NOMO-1 treated with dmso at 0.1 percent for 144 hours (cell line): ENCODE measurements at regions not wholly inside any gene's neighbourhood (a gene's known extent, or its start where the extent isn't known, plus 50 kb on each side); places are given as distances from the start of the nearest gene placed in this dataset.
A peak's percentile ranks its signal among the peaks of the same experiment; 100 is the strongest.

ENCODE experiments used
- DNase-seq: peaks from one replicate; lab custom pipeline; 2025; ENCODE audit not compliant: unreplicated experiment; lab: John Stamatoyannopoulos, UW

DNA sequence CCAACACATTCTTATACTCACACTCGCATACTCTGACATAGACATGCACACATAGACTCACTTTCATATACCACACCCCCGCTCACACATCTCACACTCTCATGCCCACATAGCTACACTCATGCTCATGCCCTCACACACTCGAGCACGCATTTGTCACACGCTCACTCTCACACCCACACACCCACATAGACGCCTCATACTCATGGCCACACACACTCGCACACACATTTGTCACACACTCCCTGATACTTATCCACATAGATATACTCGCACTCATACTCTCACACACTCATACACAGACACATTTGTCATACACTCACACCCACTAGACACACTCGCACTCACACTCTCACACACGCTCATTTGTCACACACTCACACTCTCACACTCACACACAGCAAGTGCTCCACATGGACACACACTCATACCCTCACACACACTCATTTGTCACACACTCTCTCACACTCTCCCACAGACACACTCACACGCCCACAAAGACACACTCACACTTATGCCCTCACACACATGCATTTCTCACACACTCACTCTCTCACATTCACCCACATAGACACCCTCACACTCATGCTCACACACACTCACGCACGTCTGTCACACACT is 50.9 kb downstream of the TNP1 start:
- DNase-seq: no peak

GRCh38 chr2:216807857-216808272 is 52.0 kb downstream of the TNP1 start:
- no peak for DNase-seq

GRCh38 chr2:216804357-216805350 is 55.2 kb downstream of the TNP1 start:
- no peak for DNase-seq

DNA sequence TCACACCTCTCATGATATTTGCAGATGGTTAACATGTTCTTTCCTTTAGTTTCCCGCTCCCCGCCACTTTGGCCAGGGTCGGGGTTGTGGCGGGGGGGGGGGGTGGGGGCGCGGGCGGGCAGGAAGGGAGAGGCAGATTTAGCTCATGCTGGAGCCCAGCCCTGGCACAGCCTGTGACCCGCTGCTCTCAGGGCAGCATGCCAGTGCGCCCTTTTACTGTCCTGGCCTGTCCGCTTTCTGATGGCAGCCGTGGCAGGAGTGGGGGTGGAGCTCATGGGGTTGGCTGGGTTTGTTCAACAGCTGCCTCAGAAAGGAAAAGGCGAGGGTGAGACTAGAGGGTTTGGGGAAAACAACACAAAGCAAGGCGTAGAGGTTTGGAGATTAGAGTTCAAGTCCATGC is 56.1 kb downstream of the TNP1 start:
- no peak for DNase-seq

DNA sequence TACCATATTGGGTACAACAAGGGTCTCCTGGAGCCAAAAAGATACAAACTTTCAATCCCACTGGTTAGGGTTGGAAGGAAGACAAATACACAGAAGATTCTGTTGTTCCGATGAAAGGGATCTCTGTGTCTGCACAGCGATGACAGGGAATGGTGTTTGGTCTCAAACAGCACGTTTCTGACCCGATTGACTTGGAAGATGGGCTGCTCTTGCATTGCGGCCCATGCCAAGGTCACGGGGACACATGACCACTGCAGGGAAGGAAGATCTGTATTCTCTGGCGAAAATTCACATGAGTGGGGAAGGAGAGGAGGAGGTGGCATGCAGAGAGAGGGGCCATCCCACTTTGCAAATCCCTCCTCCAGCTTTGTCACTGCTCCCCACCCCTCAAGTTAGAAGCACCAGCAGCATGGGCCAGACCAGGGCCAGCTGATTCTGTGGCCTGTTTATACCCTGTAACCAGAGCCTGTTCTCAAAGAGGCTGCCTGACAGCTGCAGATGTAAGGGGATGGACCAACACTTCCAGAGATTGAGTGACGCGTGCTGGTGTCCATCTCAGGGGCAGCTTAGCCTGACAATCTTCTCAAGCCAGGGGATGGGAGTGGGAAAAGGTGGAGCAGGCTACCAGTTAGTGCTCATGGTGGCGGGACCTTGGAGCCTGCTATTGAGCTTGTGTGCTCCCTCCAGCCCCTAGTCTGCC is 57.2 kb downstream of the TNP1 start:
- no peak for DNase-seq

DNA sequence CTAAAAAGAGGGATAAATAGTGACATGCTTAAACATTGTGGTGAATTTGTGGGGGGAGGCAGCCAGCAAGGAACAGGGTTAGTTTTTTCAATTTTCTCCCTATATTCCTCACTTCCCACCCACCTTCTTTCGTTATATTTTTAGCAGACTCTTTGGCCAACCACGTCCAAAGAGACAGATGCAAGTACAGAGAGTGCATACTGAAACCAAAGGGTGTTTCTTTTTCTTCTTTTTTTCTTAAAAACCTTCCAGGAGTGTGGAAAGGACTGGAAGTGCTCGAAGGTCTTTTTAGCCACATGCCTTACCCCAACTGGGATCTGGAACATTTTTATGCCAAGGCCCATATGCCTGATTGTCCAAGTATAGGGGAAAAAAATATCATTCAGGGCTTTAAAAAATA is 59.0 kb downstream of the TNP1 start:
- DNase-seq: no peak

DNA sequence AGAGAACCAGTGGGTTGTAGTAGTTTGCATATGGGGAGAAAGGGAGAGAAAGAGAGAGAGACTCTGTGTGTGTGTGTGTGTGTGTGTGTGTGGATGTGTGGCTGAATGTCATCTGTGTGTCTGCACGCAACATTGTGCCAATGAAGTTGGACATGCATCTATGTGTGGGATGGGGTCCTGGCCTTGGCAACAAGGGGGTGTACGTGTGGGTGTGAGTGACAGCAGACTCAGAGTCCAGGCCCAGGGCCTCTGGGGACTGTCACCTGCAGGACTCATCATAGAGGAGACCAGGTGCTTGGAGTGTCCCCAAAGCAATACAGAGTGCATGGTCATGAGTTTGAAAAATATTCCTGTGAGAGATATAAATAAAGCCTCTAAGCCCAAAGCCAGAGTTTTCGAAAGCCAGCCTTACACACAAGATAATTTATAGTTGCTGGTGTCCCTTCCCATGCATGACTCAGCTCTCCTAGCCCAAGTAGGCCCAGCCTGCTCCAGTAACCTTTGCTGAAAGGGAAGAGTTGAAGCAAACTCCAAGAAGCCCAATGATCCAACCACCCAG is 59.9 kb downstream of the TNP1 start:
- no peak for DNase-seq

DNA sequence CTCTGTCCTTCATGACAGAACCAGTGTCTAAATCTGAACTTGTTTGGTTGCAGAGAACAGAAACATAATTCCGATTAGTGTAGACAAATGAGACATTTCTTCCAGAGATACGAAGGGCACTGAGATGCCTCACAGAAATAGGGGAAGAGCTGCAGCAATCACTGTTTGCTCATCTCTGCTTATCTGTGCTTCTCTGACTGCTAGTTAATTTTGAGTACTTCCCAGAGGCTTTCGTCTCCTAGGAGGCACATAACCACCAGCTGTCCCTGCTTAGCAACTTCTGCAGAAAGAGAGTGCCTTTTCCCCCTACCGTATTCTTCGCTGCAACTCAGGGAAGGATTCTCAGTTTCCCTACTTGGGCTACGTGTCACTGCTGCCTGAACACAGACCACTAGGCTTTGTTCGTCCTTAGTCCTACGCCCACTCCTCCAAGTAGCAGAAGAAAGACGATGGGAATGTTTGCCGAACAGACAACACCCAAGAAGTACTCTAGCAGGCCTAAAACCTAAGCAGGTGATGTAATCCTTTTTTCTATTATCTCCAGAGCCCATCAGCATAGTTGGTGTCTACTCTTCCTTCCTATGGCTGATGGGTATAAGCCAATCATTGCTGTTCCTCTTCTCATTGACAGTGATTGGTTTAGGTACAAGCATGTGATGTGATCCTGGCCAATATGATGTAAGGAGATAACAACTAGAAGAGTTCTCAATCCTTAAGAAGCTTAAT is 63.6 kb downstream of the TNP1 start:
- no peak for DNase-seq

DNA sequence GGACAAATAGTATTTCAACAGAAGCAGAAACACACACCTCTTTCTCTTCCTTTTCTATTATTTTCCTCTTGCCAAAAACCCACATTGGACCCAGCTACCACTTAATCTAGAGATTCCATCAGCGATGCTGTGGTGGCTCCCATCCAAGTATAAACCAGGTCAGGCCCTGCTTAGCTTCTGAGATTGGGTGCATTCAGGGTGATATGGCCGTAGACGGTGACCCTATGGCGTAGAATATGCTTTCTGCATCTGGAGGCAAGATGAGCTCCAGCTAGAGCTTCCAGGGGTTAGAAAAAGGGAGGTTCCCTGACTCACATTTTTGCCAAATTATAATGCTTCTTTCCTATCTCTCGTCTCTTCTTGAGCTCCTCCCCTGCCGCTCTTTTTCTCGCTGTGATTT is 66.5 kb downstream of the TNP1 start:
- DNase-seq: no peak

DNA sequence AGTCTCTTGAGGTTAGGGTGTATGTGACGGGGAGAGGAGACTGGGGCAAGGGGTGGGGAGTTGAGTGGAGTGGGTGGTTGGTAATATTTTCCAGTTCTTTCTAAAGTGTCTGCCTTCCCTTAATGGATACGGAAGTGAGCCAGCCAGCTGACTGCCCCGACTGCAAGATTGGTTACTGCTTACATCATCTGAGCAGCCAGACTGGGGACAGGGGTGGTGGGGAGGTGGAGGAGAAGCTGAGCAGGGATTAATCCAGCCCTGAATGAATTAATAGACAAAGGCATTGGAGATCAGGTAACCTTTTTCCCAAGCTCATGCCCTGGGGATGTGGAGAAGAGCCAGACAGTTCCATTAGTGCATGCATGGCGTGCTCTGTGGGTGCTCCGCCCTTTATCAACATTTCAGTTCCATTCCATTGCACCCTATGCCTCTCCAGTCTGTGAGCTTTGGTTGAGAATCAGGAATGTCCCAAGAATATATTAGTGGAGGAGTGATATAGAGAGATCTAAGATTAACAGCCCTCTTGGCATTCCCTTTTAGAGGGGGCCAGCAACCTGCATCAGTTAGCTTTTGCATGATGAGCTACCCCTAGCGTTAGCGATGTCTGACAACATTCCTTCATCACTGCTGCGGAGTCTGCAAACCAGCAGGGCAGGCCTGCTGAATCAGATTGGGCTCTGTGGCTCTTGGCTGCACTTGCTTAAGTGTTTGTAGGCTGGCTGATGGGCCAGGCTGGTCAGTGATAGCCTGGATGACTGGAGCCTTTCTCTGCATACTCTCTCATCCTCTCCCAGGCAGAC is 67.4 kb downstream of the TNP1 start:
- DNase-seq: no peak

DNA sequence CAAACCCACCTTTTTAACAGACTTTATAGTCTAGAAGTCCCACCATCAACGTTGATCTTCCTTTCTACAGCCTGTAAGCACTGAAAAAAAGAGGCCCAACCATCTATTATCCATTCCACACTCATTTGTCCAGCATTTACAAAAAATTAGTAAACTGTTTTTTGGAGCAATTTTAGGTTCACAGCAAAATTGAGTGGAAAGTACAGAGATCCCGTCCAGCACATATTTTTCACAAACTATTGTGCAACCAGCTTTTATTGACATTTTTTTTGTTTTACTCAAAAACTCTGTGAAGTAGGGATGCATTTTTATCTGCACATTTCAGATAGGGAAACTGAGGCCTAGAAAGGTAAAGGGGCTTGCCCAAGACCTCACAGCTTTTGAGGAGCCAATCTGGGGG is 68.6 kb downstream of the TNP1 start:
- no peak for DNase-seq

DNA sequence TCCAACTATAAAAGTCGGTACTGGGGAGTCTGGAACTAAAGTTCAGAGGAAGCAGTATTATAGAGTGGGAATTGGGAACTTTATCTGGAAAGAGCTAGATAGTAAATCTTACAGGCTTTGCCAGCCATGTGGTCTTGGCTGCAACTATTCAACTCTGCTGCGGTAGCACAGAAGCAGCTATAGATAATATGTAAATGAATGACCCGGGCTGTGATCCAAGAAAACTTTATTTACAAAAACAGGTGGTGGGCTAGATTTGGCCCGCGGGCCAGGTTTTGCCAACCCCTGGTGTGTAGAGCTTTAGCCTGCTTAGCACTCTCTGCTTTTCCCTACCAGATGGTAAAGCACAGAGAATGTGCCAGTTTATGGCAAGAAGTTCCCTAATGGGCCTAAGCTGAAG is 70.8 kb downstream of the TNP1 start:
- DNase-seq: no peak

- DNase-seq: no peak
Measured at GRCh38 chr2:216787851-216788540, 71.9 kb downstream of the TNP1 start.

DNA sequence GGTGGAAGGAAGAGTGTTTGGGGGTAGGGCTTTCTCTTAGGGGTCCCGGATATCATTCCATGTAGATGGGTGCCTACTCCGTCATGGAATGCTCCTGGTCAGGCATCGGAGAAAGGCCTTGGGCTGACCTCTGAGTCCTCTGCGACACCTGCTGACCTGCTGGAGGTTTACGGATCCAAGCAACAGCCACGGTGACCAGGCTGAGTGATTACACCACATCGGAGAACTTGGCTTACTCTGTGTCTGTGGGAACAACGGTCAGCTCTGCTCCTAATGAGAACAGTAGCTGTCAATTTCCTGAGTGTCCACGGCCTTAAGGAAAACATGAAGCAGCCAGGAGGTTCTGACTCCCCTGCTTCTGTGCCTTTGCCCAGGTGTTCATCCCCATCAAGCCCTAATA is 73.2 kb downstream of the TNP1 start:
- DNase-seq: no peak

- no peak for DNase-seq
Measured at GRCh38 chr2:216784456-216784855, 75.4 kb downstream of the TNP1 start.

DNA sequence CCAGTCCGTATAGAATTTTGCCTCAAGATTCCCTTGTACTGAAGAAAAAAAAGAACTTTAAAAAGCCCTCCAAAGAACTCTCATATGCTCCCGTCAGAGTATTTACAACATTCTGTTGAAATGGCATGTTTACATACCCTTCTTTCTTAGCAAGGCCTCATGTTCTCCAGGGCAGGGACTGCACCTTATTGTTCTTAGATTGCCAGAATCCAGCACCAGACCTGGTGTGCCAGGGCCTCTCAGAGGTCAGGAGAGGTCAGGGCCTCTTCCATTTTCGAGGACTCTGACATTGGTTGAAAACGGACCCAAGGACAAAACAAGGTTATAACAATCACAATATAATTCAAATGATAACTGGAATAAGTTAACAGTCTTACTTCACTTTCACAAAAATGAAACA is 78.2 kb downstream of the TNP1 start:
- no peak for DNase-seq

DNA sequence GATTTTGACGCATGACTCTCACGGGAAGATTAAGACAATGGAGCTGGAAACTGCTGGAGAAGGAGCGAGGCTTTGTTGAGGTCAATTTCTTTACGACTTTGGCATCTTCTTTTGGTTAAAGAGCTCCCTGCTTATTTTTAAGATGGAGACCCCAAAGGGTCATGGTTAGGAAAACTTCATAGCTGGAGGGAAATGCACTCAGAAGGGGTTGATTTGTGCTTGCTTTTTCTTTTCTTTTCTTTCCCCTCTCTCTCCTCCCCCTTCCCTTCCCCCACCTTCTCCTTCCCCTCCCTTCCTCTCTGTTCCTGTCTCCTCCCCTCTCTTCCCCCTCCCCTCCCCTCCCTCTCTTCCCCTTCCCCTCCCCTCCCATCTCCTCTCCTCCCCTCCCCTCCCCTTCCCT is 79.0 kb downstream of the TNP1 start:
- DNase-seq: no peak

DNA sequence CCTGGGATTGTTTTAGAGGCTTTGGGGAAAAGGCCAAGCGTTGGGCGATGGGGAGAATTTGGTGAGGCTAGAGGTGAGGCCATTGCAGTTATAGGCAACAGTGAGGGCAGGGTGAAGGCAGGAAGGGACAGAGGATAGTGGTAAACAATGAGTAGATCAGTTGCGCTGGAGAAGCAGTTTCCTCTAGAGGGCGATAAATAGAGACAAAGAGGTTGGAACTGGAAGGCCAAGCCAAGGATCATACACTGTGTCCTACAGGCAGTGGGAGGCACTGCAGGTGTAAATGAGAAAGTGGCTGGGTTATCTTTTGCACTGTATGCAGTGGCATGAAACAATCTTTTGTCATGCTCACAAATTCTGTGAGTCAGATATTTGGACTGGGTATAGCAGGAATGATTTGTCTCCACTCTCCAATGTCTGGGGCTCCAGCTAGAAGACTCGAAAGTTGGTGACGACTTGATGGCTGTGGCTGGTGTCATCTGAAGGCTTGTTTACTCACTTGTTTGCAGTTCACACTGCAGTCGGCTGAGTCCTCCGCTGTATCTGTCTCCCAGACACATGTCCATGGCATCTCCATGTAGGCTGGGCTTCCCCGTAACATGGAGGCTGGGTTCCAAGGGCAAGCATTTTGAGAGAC is 82.1 kb downstream of the TNP1 start:
- peak; percentile 54 for DNase-seq
